HepG2 (cell line): ENCODE measurements at regions not wholly inside any gene's neighbourhood (a gene's known extent, or its start where the extent isn't known, plus 50 kb on each side); places are given as distances from the start of the nearest gene placed in this dataset.

ENCODE experiments used
- ATAC-seq: fragments of 200-7000 bp; cut with Tn5 transposase; 3 replicates; pipeline ENCODE4 v1.9.1; 2020; ENCODE audit warnings: mild to moderate bottlenecking, moderate library complexity
- BruUV-seq: library from RNA; stranded (reverse); fragments of 400-500 nt; replicated peaks from 2 replicates; lab custom pipeline; 2021; lab: Mats Ljungman, UMichigan
- CTCF ChIA-PET: fragments of 300-600 bp; formaldehyde crosslinking; extraction: SDS; loops from one replicate; lab custom pipeline; 2021; ENCODE audit warnings: low total read pairs, inconsistent platforms, low intra/inter-chr PET ratio; lab: Yijun Ruan, JAX
- POLR2A ChIA-PET: fragments of 350-600 bp; sonication (Branson Sonifier 250); formaldehyde crosslinking; loops from one replicate; lab custom pipeline; 2020; ENCODE audit warnings: antibody characterized with exemption, inconsistent platforms; lab: Yijun Ruan, JAX
- DNase-seq: peaks from one replicate; pipeline ENCODE4 v3.0.0-alpha.2; 2015; ENCODE audit warnings: low spot score
- FAIRE-seq: peaks from 3 replicates; lab custom pipeline; 2011; peaks lifted over from hg19 to GRCh38; lab: Jason Lieb, UNC
- H2AFZ ChIP-seq: one replicate; pipeline ENCODE4 v1.6.1; 2011; ENCODE audit warnings: low read length, inconsistent platforms
- H3K27ac ChIP-seq: fragments of 300-600 bp; 3 replicates; pipeline ENCODE4 v1.8.0; 2011; ENCODE audit warnings: mixed run types, mild to moderate bottlenecking, mixed read lengths, low read length, inconsistent platforms; ENCODE audit not compliant: insufficient read depth; ENCODE audit errors: extremely low read length
- H3K27me3 ChIP-seq, 2 experiments: fragments of 200-600 bp in 1 of 2; 2 replicates in 1 of 2; 3 replicates in 1 of 2; pipeline versions ENCODE4 v1.6.0 to v1.8.0; 2011; ENCODE audit warnings: low read length in 2 of 2, mild to moderate bottlenecking in 2 of 2, moderate library complexity in 2 of 2, inconsistent platforms in 1 of 2; ENCODE audit not compliant: insufficient read depth in 2 of 2, control insufficient read depth in 1 of 2
- H3K36me3 ChIP-seq, 2 experiments: fragments of 200-600 bp in 1 of 2; replicated peaks in 1 of 2; 2 replicates in 1 of 2; 3 replicates in 1 of 2; pipeline versions ENCODE4 v1.5.1 to v1.8.0; 2011; ENCODE audit warnings: low read length in 2 of 2, inconsistent platforms in 1 of 2; ENCODE audit not compliant: insufficient read depth in 2 of 2, control insufficient read depth in 1 of 2
- H3K4me1 ChIP-seq: 2 replicates; pipeline ENCODE4 v1.5.1; 2012; ENCODE audit warnings: low read length, inconsistent platforms; ENCODE audit not compliant: insufficient read depth
- H3K4me2 ChIP-seq: 2 replicates; pipeline ENCODE4 v1.6.0; 2011; ENCODE audit warnings: low read depth, low read length, inconsistent platforms
- H3K4me3 ChIP-seq, 3 experiments: fragments of 200-600 bp in 1 of 3; sonication (generic), shearing (Covaris generic) in 1 of 3; replicated peaks in 1 of 3; 2 replicates each; pipeline ENCODE4 v1.5.1; 2011 to 2016; ENCODE audit warnings: low read length in 3 of 3, inconsistent platforms in 2 of 3, low read depth in 2 of 3, mild to moderate bottlenecking in 2 of 3, control low read depth in 1 of 3, mixed read lengths in 1 of 3; ENCODE audit not compliant: insufficient read depth in 1 of 3
- H3K79me2 ChIP-seq: one replicate; pipeline ENCODE4 v1.6.1; 2011; ENCODE audit warnings: low read length, inconsistent platforms; ENCODE audit not compliant: insufficient read depth
- H3K9ac ChIP-seq: 2 replicates; pipeline ENCODE4 v1.6.0; 2011; ENCODE audit warnings: mild to moderate bottlenecking, low read depth, low read length, inconsistent platforms; ENCODE audit not compliant: insufficient read depth
- H3K9me3 ChIP-seq: 2 replicates; pipeline ENCODE4 v1.5.1; 2012; ENCODE audit warnings: mild to moderate bottlenecking, low read length
- H4K20me1 ChIP-seq: 2 replicates; pipeline ENCODE4 v1.6.0; 2011; ENCODE audit warnings: inconsistent platforms, mild to moderate bottlenecking, low read length, moderate library complexity; ENCODE audit not compliant: insufficient read depth
- ATF2 ChIP-seq: sonication (generic); formaldehyde crosslinking; IDR thresholded peaks from 2 replicates; pipeline ENCODE4 v1.4.0; 2020; ENCODE audit warnings: missing genetic modification reagents
- MIER2 ChIP-seq: IDR thresholded peaks from 2 replicates; pipeline ENCODE4 v1.6.1; 2016; ENCODE audit warnings: missing biosample characterization, missing genetic modification reagents
- NFE2L2 ChIP-seq: fragments of 150-350 bp; IDR thresholded peaks from 2 replicates; pipeline ENCODE4 v1.6.1; 2014; ENCODE audit warnings: low read length
- NFYB ChIP-seq: sonication (generic); formaldehyde crosslinking; IDR thresholded peaks from 2 replicates; pipeline ENCODE4 v1.4.0; 2020; ENCODE audit warnings: missing genetic modification reagents
- PRDM10 ChIP-seq: sonication (generic); formaldehyde crosslinking; IDR thresholded peaks from 2 replicates; pipeline ENCODE4 v1.4.0; 2020; ENCODE audit warnings: low read depth, missing genetic modification reagents
- PRDM4 ChIP-seq: sonication (generic); formaldehyde crosslinking; IDR thresholded peaks from 2 replicates; pipeline ENCODE4 v1.9.0; 2021; ENCODE audit warnings: missing genetic modification reagents, borderline replicate concordance
- SMAD1 ChIP-seq: sonication (generic); formaldehyde crosslinking; IDR thresholded peaks from 2 replicates; pipeline ENCODE4 v1.4.0; 2020; ENCODE audit warnings: missing genetic modification reagents, low read depth, mild to moderate bottlenecking, borderline replicate concordance
- STAT5B ChIP-seq: sonication (generic); formaldehyde crosslinking; IDR thresholded peaks from 2 replicates; pipeline ENCODE4 v1.4.0; 2020; ENCODE audit warnings: missing genetic modification reagents
- ZFP90 ChIP-seq: sonication (generic); formaldehyde crosslinking; IDR thresholded peaks from 2 replicates; pipeline ENCODE4 v1.8.0; 2022; ENCODE audit warnings: missing genetic modification reagents, mild to moderate bottlenecking, inconsistent platforms, borderline replicate concordance
- ZHX1 ChIP-seq: sonication (generic); formaldehyde crosslinking; IDR thresholded peaks from 2 replicates; pipeline ENCODE4 v1.8.1; 2022; ENCODE audit warnings: low read depth, mild to moderate bottlenecking, missing genetic modification reagents
- ZNF280B ChIP-seq: sonication (generic); formaldehyde crosslinking; IDR thresholded peaks from 2 replicates; pipeline ENCODE4 v1.5.0; 2020; ENCODE audit warnings: missing genetic modification reagents, mild to moderate bottlenecking, borderline replicate concordance
- ZNF562 ChIP-seq: sonication (generic); formaldehyde crosslinking; IDR thresholded peaks from 2 replicates; pipeline ENCODE4 v1.8.0; 2022; ENCODE audit warnings: missing genetic modification reagents, borderline replicate concordance
- WGBS: methylation state at CpG from one replicate; pipeline ENCODE4 v1.1.6; 2017; ENCODE audit warnings: low lambda C conversion rate; 5-methylcytosine and 5-hydroxymethylcytosine counted together
- in situ Hi-C: cut with HindIII; loops from 2 replicates; pipeline ENCODE4 v1.10.0; 2017; ENCODE audit warnings: low pct_unique_long_range_greater_than_20kb; ENCODE audit not compliant: extremely low pct_ligation_motif_present
- intact Hi-C: fragments of 100-400 bp; cut with micrococcal nuclease; formaldehyde crosslinking; loops from one replicate; pipeline ENCODE4 v1.10.0; 2022; ENCODE audit not compliant: unreplicated experiment

GRCh38 chr2:222760301-222760897, 88.9 kb downstream of the MOGAT1 start:
- CTCF ChIA-PET: no interaction called here
- FAIRE-seq: no peak
- Histone ChIP-seq H3K4me3 (no peak overlapping the region), H3K36me3 (no peaks in the 10 kb centered on the region), H3K79me2 (no peaks in the 10 kb centered on the region), H4K20me1 (no peaks in the 10 kb centered on the region), H3K9ac (no peak overlapping the region), H3K9me3 (no peaks in the 10 kb centered on the region), H3K27me3 (no peaks in the 10 kb centered on the region), H2AFZ (no peak overlapping the region), H3K4me2 (no peak overlapping the region), H3K27ac (no peak overlapping the region), H3K4me1 (peaks cover 51% of the 10 kb centered on the region)
- BruUV-seq: no TSS peak
- no peak for ATAC-seq
- no peak for DNase-seq
- WGBS: 74% methylated on average over 7 of the region's 7 CpGs
- POLR2A ChIA-PET: interaction anchor here (1.2 kb wide), 1 partner anchor 19 kb away, joined by 5 read pairs; no protein-coding TSS in a partner anchor
- intact Hi-C loops: no loop called here
- in situ Hi-C loops: no loop called here
- TF ChIP-seq ZNF562 (CRISPR knock-in tag) (no peak), STAT5B (CRISPR knock-in tag) (no peak), PRDM4 (CRISPR knock-in tag) (no peak), ZHX1 (CRISPR knock-in tag) (no peak), ZNF280B (CRISPR knock-in tag) (no peak), PRDM10 (CRISPR knock-in tag) (no peak), NFE2L2 (no peak), MIER2 (CRISPR knock-in tag) (no peak), SMAD1 (CRISPR knock-in tag) (no peak), ZFP90 (no peak), NFYB (no peak), ATF2 (CRISPR knock-in tag) (no peak)
